ENCODE measurements at regions not wholly inside any gene's neighbourhood (a gene's known extent, or its start where the extent isn't known, plus 50 kb on each side); places are given as distances from the start of the nearest gene placed in this dataset.

DNA sequence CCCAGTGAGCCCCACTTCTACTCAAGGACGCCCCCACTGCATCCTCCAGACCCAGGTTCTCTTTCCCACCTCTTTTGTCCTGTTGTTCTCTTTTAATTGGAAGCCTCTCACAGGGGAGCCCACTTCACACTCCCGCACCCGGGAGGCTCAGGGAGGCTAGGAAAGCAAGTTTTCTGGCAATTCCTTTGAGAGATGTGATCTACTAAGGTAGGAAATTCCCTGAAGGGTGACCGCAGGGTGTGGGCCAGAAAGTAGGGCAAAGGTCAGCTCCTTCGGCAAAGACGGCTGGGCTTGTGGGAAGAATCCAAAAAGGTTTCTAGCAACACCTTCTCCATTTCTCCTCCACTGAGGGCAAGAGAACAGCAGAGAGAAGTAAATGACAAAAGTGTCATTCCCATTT lies 98.1 kb upstream of the PTPN1 start:
- TF ChIP-seq BDP1 (IDR thresholded peaks at IDR 0.05; ENCODE audit: insufficient read depth, insufficient read length) (no peak), HMGN3 (IDR thresholded peaks at IDR 0.05; ENCODE audit: borderline replicate concordance, extremely low read depth, insufficient read length, low read depth, low read length) (no peak), POLR2AphosphoS5 (IDR thresholded peaks at IDR 0.05; ENCODE audit: control insufficient read depth, insufficient read depth, low read depth, low read length) (no peak), NRF1 (conservative IDR thresholded peaks at IDR 0.05 in 1 of 2, IDR thresholded peaks at IDR 0.05 in 1 of 2) (no peak), ETV5 (CRISPR knock-in tag; IDR thresholded peaks at IDR 0.05; ENCODE audit: low read depth) (no peak), NUFIP1 (IDR thresholded peaks at IDR 0.05; ENCODE audit: partially characterized antibody) (no peak), ZNF217 (CRISPR knock-in tag; IDR thresholded peaks at IDR 0.05) (no peak), NCOA2 (IDR thresholded peaks at IDR 0.05; ENCODE audit: partially characterized antibody in 2 of 2) (no peak), MAZ (CRISPR knock-in tag; conservative IDR thresholded peaks at IDR 0.05 in 1 of 2, IDR thresholded peaks at IDR 0.05 in 1 of 2) (no peak), L3MBTL2 (IDR thresholded peaks at IDR 0.05) (no peak)
- TF ChIP-seq, protein P1, sequence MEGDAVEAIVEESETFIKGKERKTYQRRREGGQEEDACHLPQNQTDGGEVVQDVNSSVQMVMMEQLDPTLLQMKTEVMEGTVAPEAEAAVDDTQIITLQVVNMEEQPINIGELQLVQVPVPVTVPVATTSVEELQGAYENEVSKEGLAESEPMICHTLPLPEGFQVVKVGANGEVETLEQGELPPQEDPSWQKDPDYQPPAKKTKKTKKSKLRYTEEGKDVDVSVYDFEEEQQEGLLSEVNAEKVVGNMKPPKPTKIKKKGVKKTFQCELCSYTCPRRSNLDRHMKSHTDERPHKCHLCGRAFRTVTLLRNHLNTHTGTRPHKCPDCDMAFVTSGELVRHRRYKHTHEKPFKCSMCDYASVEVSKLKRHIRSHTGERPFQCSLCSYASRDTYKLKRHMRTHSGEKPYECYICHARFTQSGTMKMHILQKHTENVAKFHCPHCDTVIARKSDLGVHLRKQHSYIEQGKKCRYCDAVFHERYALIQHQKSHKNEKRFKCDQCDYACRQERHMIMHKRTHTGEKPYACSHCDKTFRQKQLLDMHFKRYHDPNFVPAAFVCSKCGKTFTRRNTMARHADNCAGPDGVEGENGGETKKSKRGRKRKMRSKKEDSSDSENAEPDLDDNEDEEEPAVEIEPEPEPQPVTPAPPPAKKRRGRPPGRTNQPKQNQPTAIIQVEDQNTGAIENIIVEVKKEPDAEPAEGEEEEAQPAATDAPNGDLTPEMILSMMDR (IDR thresholded peaks at IDR 0.05 in 2 of 3, conservative IDR thresholded peaks at IDR 0.05 in 1 of 3; ENCODE audit: insufficient read depth in 2 of 3, low read depth in 1 of 3, low read length in 3 of 3): no peak
- TF ChIP-seq, protein P2, sequence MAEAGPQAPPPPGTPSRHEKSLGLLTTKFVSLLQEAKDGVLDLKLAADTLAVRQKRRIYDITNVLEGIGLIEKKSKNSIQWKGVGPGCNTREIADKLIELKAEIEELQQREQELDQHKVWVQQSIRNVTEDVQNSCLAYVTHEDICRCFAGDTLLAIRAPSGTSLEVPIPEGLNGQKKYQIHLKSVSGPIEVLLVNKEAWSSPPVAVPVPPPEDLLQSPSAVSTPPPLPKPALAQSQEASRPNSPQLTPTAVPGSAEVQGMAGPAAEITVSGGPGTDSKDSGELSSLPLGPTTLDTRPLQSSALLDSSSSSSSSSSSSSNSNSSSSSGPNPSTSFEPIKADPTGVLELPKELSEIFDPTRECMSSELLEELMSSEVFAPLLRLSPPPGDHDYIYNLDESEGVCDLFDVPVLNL (CRISPR knock-in tag; IDR thresholded peaks at IDR 0.05; ENCODE audit: low read depth): no peak
- TF ChIP-seq, protein P3, sequence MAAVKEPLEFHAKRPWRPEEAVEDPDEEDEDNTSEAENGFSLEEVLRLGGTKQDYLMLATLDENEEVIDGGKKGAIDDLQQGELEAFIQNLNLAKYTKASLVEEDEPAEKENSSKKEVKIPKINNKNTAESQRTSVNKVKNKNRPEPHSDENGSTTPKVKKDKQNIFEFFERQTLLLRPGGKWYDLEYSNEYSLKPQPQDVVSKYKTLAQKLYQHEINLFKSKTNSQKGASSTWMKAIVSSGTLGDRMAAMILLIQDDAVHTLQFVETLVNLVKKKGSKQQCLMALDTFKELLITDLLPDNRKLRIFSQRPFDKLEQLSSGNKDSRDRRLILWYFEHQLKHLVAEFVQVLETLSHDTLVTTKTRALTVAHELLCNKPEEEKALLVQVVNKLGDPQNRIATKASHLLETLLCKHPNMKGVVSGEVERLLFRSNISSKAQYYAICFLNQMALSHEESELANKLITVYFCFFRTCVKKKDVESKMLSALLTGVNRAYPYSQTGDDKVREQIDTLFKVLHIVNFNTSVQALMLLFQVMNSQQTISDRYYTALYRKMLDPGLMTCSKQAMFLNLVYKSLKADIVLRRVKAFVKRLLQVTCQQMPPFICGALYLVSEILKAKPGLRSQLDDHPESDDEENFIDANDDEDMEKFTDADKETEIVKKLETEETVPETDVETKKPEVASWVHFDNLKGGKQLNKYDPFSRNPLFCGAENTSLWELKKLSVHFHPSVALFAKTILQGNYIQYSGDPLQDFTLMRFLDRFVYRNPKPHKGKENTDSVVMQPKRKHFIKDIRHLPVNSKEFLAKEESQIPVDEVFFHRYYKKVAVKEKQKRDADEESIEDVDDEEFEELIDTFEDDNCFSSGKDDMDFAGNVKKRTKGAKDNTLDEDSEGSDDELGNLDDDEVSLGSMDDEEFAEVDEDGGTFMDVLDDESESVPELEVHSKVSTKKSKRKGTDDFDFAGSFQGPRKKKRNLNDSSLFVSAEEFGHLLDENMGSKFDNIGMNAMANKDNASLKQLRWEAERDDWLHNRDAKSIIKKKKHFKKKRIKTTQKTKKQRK (IDR thresholded peaks at IDR 0.05; ENCODE audit: borderline replicate concordance, low read depth, low read length): no peak
- TF ChIP-seq, protein P4, sequence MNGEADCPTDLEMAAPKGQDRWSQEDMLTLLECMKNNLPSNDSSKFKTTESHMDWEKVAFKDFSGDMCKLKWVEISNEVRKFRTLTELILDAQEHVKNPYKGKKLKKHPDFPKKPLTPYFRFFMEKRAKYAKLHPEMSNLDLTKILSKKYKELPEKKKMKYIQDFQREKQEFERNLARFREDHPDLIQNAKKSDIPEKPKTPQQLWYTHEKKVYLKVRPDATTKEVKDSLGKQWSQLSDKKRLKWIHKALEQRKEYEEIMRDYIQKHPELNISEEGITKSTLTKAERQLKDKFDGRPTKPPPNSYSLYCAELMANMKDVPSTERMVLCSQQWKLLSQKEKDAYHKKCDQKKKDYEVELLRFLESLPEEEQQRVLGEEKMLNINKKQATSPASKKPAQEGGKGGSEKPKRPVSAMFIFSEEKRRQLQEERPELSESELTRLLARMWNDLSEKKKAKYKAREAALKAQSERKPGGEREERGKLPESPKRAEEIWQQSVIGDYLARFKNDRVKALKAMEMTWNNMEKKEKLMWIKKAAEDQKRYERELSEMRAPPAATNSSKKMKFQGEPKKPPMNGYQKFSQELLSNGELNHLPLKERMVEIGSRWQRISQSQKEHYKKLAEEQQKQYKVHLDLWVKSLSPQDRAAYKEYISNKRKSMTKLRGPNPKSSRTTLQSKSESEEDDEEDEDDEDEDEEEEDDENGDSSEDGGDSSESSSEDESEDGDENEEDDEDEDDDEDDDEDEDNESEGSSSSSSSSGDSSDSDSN (IDR thresholded peaks at IDR 0.05; ENCODE audit: borderline replicate concordance in 1 of 2, low read depth in 2 of 2, low read length in 2 of 2): no peak

All from K562 (cell line).